HCT116 (cell line): ENCODE measurements at regions not wholly inside any gene's neighbourhood (a gene's known extent, or its start where the extent isn't known, plus 50 kb on each side); places are given as distances from the start of the nearest gene placed in this dataset.

Source experiments
- EZH2 ChIP-seq: fragments of 200-600 bp; sonication (generic); IDR thresholded peaks from 2 replicates; pipeline ENCODE4 v1.6.1; 2017; ENCODE audit warnings: antibody characterized with exemption, mixed run types
- EZH2phosphoT487 ChIP-seq: fragments of 200-600 bp; IDR thresholded peaks from 2 replicates; pipeline ENCODE4 v1.6.1; 2018; ENCODE audit warnings: antibody characterized with exemption, borderline replicate concordance
- POLR2A ChIP-seq: IDR thresholded peaks from 2 replicates; pipeline ENCODE4 v1.7.0; 2011; ENCODE audit warnings: borderline replicate concordance; ENCODE audit not compliant: insufficient read depth, insufficient read length; ENCODE audit errors: extremely low read depth
- POLR2AphosphoS5 ChIP-seq: IDR thresholded peaks from 2 replicates; pipeline ENCODE4 v1.6.1; 2011; ENCODE audit warnings: mild to moderate bottlenecking, low read depth, low read length, moderate library complexity
- REST ChIP-seq: IDR thresholded peaks from 2 replicates; pipeline ENCODE4 v1.6.1; 2012; ENCODE audit warnings: low read depth
- SP1 ChIP-seq: IDR thresholded peaks from 2 replicates; pipeline ENCODE4 v1.6.1; 2012; ENCODE audit warnings: low read depth
- YY1 ChIP-seq: IDR thresholded peaks from 2 replicates; pipeline ENCODE4 v1.6.1; 2011; ENCODE audit warnings: low read length, low read depth, moderate library complexity, mild to moderate bottlenecking; ENCODE audit not compliant: insufficient replicate concordance; ENCODE audit errors: extremely low read depth
- ZFX ChIP-seq: fragments of 450-650 bp; IDR thresholded peaks from 2 replicates; pipeline ENCODE4 v1.6.1; 2017
- ZNF274 ChIP-seq: fragments of 200-500 bp; sonication (Bioruptor generic); IDR thresholded peaks from 2 replicates; pipeline ENCODE4 v1.6.1; 2014; ENCODE audit warnings: mild to moderate bottlenecking, low read depth, low read length, inconsistent platforms
- TF ChIP-seq, protein P1 (sequence below), 3 experiments: fragments of 200-600 bp in 1 of 3; sonication (generic) in 1 of 3; IDR thresholded peaks in 2 of 3; conservative IDR thresholded peaks in 1 of 3; 2 replicates each; pipeline ENCODE4 v1.5.1; 2012 to 2017; ENCODE audit warnings: low read depth in 2 of 3, low read length in 2 of 3, antibody characterized with exemption in 1 of 3, borderline replicate concordance in 1 of 3, control low read depth in 1 of 3, mild to moderate bottlenecking in 1 of 3, mixed read lengths in 1 of 3, mixed run types in 1 of 3, moderate library complexity in 1 of 3; ENCODE audit not compliant: insufficient read depth in 1 of 3

- TF ChIP-seq EZH2phosphoT487 (no peak), ZNF274 (no peak), EZH2 (no peak), ZFX (no peak), REST (no peak), YY1 (no peak), POLR2A (no peak), POLR2AphosphoS5 (no peak), SP1 (no peak)
- TF ChIP-seq, protein P1, sequence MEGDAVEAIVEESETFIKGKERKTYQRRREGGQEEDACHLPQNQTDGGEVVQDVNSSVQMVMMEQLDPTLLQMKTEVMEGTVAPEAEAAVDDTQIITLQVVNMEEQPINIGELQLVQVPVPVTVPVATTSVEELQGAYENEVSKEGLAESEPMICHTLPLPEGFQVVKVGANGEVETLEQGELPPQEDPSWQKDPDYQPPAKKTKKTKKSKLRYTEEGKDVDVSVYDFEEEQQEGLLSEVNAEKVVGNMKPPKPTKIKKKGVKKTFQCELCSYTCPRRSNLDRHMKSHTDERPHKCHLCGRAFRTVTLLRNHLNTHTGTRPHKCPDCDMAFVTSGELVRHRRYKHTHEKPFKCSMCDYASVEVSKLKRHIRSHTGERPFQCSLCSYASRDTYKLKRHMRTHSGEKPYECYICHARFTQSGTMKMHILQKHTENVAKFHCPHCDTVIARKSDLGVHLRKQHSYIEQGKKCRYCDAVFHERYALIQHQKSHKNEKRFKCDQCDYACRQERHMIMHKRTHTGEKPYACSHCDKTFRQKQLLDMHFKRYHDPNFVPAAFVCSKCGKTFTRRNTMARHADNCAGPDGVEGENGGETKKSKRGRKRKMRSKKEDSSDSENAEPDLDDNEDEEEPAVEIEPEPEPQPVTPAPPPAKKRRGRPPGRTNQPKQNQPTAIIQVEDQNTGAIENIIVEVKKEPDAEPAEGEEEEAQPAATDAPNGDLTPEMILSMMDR (IDR thresholded peaks at IDR 0.05 in 2 of 3, conservative IDR thresholded peaks at IDR 0.05 in 1 of 3; ENCODE audit: borderline replicate concordance in 1 of 3, insufficient read depth in 1 of 3, low read depth in 2 of 3, low read length in 2 of 3), result no peak
Measured at GRCh38 chr9:86846656-86847055, 100.7 kb downstream of the GAS1 start.
